AG09309 (cell line): ENCODE measurements at regions not wholly inside any gene's neighbourhood (a gene's known extent, or its start where the extent isn't known, plus 50 kb on each side); places are given as distances from the start of the nearest gene placed in this dataset.

Source experiments
- DNase-seq: peaks from one replicate; pipeline ENCODE4 v3.0.0-alpha.2; 2010; ENCODE audit warnings: low read depth
- H3K4me3 ChIP-seq: 2 replicates; pipeline ENCODE4 v1.5.1; 2011; ENCODE audit warnings: mild to moderate bottlenecking, low read depth, low read length, moderate library complexity; ENCODE audit not compliant: control insufficient read depth
- TF ChIP-seq, protein P1 (sequence below): IDR thresholded peaks from 2 replicates; pipeline ENCODE4 v1.5.1; 2011; ENCODE audit warnings: mild to moderate bottlenecking, low read depth, low read length, inconsistent platforms; ENCODE audit not compliant: insufficient read depth, control insufficient read depth; ENCODE audit errors: missing control alignments

DNA sequence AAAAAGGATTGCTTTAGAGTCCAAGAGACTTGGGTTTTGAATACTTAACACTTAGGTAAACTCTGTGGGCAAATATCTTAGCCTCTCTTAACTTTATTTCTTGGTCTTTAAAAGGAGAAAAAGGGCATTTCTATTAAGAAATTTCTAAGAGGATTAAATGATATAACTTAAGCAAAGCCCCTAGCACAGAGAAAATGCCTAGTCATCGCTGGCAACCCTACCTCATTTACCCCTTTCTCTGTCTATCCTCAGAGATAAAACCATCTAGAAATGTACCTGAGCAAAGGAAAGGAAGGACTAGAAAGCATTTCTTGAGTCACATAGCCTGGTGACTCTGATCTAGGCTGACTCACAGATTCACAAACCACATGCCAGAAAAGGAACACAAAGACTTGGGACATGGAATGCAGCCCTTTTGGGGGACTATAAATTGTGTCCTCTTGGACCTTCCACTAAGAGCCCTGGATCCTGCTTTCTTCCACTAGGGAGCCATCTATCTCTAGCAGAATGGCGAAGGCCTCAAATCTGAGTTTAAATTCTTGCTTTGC, 120.6 kb downstream of the FOXD1 start:
- TF ChIP-seq, protein P1, sequence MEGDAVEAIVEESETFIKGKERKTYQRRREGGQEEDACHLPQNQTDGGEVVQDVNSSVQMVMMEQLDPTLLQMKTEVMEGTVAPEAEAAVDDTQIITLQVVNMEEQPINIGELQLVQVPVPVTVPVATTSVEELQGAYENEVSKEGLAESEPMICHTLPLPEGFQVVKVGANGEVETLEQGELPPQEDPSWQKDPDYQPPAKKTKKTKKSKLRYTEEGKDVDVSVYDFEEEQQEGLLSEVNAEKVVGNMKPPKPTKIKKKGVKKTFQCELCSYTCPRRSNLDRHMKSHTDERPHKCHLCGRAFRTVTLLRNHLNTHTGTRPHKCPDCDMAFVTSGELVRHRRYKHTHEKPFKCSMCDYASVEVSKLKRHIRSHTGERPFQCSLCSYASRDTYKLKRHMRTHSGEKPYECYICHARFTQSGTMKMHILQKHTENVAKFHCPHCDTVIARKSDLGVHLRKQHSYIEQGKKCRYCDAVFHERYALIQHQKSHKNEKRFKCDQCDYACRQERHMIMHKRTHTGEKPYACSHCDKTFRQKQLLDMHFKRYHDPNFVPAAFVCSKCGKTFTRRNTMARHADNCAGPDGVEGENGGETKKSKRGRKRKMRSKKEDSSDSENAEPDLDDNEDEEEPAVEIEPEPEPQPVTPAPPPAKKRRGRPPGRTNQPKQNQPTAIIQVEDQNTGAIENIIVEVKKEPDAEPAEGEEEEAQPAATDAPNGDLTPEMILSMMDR: no peak
- no peak for DNase-seq

DNA sequence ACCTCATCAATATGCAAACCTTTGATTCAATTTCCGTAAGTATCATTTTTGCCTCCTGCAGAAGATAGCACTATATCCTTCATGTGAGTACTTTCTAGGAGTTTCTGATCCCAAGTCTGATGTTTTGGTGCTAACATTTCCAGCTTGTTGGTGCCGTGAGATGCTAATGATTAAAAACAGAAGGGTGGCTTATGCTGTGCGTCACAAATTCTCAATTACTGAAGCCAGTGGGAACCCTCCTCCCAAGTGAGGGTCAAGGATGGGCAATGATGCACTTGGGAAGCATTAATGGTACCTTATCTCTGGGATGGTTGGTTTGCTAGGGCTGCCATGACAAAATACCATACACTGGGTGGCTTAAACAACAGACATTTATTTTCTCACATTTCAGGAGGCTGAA, 123.0 kb downstream of the FOXD1 start:
- TF ChIP-seq, protein P1: no peak
- H3K4me3 ChIP-seq: no peak overlapping the region
- DNase-seq: no peak

More for the DNA sequence above, 120.6 kb downstream of the FOXD1 start:
- no peak overlapping the region for H3K4me3 ChIP-seq

DNA sequence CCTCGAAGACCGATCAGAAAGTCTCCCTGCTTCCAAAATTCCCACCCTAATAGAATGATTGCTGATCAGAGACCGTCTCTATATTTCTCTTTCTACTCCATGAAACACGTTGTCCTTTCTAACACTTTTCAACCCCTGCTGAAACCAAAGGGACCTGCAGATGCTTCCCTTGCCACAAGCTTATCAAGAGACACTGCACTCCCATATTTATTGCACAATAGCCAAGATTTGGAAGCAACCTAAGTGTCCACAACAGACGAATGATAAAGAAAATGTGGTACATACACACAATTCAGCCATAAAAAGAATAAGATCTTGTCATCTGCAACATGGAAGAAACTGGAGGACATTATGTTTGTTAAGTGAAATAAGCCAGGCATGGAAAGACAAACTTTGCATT, 125.1 kb downstream of the FOXD1 start:
- DNase-seq: no peak
- TF ChIP-seq, protein P1: no peak
- no peak overlapping the region for H3K4me3 ChIP-seq

DNA sequence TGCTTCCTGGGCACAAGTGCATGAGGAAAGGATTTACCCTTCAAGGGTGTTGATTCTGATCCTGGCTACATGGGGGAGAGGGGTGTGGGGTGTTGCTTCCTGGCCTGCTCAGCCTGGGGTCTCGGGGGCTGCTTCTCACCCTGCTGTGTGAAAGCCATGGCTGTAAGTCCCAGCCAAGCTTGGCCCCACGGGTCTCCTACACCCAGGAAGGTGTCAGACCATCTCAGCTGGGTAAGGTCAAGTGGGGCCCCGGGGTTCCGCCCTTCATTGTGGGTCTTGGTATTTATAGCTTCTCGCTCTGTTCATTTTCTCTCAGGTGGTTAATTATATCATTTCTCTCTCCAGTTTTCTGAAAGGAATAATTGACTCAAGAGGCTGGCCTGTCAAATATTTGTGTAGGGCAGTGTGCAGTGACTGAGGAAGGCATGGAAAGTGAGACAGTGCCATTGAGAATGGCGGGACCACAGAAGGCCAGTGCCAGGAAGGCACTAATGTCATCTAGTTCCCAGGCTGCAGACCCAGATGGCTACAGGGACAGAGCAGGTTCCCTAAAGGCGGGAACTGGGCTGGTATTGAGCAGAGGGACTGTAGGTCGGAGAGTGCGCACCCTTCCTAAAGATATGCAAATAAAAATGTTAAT, 126.0 kb downstream of the FOXD1 start:
- TF ChIP-seq, protein P1: no peak
- H3K4me3 ChIP-seq: no peak overlapping the region
- no peak for DNase-seq

DNA sequence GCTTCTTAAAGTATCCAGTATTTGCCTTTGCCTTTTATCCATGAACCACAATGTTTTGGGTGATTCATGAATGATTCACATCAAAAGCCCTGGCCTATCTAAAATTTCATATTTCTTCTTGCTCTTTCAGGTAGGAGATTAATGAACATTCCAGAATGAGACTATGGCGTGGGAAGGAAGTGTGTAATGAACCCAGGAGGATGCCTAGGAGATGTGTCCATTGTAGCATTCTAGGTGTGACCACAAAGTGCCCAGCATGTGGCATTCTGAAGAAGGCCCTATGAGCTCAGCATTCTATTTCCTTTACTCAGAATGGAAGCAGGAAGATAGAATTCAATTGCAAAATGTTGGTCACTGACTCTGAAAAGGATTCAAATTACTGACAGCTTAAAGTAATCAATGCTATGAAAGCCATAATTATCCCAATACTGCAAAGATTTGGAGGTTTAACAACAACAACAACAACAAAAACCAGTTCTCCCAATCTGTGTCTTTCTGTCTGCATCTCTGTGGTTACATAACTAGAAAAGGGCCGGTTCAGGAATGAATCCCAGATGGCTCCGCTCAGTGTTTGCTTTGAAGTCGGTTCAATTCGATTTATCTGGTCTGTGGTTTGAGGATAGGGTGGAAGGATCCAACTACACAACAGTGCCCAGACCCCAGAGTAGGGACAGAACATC, 126.7 kb downstream of the FOXD1 start:
- DNase-seq: peak; percentile 74
- no peak overlapping the region for H3K4me3 ChIP-seq
- TF ChIP-seq, protein P1: no peak

DNA sequence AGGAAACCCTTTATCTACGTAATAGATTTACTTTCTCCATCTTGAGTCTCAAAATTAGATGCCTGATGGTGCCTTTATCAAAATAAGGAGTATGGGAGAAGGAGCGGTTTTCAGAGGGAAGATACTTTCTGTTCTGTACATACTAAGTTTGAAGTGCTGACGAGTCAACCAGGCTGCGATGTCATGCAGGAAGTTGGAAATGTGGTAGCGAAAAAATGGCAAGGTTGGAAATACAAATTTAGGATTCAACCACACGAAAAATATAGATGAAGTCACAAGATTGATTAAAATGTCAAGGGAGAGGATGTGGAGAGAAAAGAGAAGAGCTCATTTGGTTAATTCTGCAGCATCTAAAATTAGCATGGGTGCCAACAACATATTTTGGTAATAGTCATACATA, 129.5 kb downstream of the FOXD1 start:
- no peak overlapping the region for H3K4me3 ChIP-seq
- DNase-seq: no peak
- TF ChIP-seq, protein P1: no peak
